K562 (cell line): ENCODE measurements at regions not wholly inside any gene's neighbourhood (a gene's known extent, or its start where the extent isn't known, plus 50 kb on each side); places are given as distances from the start of the nearest gene placed in this dataset.

ENCODE experiments used
- ATAC-seq: fragments of 200-7000 bp; cut with Tn5 transposase; 3 replicates; pipeline ENCODE4 v1.9.1; 2020; ENCODE audit warnings: moderate library complexity
- BruUV-seq: library from RNA; stranded (reverse); fragments of 400-500 nt; replicated peaks from 2 replicates; lab custom pipeline; 2021; lab: Mats Ljungman, UMichigan
- CTCF ChIA-PET: fragments of 300-600 bp; formaldehyde crosslinking; extraction: SDS; loops from one replicate; lab custom pipeline; 2021; ENCODE audit warnings: low intra/inter-chr PET ratio; lab: Yijun Ruan, JAX
- POLR2A ChIA-PET: fragments of 300-600, 350-650 bp; sonication (Branson Sonifier 250); formaldehyde crosslinking; extraction: SDS; loops from one replicate; lab custom pipeline; 2021; ENCODE audit warnings: antibody characterized with exemption, inconsistent platforms; lab: Yijun Ruan, JAX
- DNase-seq, 4 experiments: peaks; one replicate each; pipeline versions ENCODE4 v3.0.0 to v3.0.0-alpha.2; 2011 to 2018; ENCODE audit warnings: low spot score in 3 of 4, mixed read lengths in 3 of 4; ENCODE audit errors: extremely low read depth in 1 of 4
- FAIRE-seq: peaks from 2 replicates; lab custom pipeline; 2011; peaks lifted over from hg19 to GRCh38; lab: Jason Lieb, UNC
- H2AFZ ChIP-seq: 2 replicates; pipeline ENCODE4 v1.6.0; 2011; ENCODE audit warnings: low read depth, low read length, control low read depth, inconsistent platforms
- H3K27ac ChIP-seq: fragments of 200-600 bp; 3 replicates; pipeline ENCODE4 v1.8.0; 2011; ENCODE audit warnings: low read depth, mild to moderate bottlenecking, control low read depth, inconsistent platforms, low read length, moderate library complexity, mixed read lengths; ENCODE audit errors: extremely low read depth
- H3K27me3 ChIP-seq, 2 experiments: fragments of 300-600 bp in 1 of 2; 2 replicates in 1 of 2; 3 replicates in 1 of 2; pipeline versions ENCODE4 v1.6.0 to v1.8.0; 2011; ENCODE audit warnings: inconsistent platforms in 2 of 2, low read length in 2 of 2, mild to moderate bottlenecking in 1 of 2, mixed read lengths in 1 of 2, moderate library complexity in 1 of 2; ENCODE audit not compliant: control insufficient read depth in 2 of 2, insufficient read depth in 2 of 2
- H3K36me3 ChIP-seq: fragments of 300-600 bp; 3 replicates; pipeline ENCODE4 v1.8.0; 2011; ENCODE audit warnings: mild to moderate bottlenecking, low read length, inconsistent platforms; ENCODE audit not compliant: control insufficient read depth, insufficient read depth
- H3K4me1 ChIP-seq, 2 experiments: fragments of 200-600 bp in 1 of 2; replicated peaks in 1 of 2; 2 replicates in 1 of 2; 3 replicates in 1 of 2; pipeline versions ENCODE4 v1.5.1 to v1.8.0; 2011; ENCODE audit warnings: inconsistent platforms in 2 of 2, low read length in 2 of 2, mild to moderate bottlenecking in 1 of 2, mixed read lengths in 1 of 2, moderate library complexity in 1 of 2; ENCODE audit not compliant: control insufficient read depth in 2 of 2, insufficient read depth in 2 of 2
- H3K4me2 ChIP-seq: 2 replicates; pipeline ENCODE4 v1.6.1; 2011; ENCODE audit warnings: low read length, control low read depth, inconsistent platforms, mixed read lengths; ENCODE audit not compliant: insufficient read depth
- H3K4me3 ChIP-seq: fragments of 200-600 bp; sonication (generic), shearing (Covaris generic); 2 replicates; pipeline ENCODE4 v1.5.1; 2016; ENCODE audit warnings: control low read depth, inconsistent platforms
- H3K79me2 ChIP-seq: fragments of 200-600 bp; 3 replicates; pipeline ENCODE4 v1.8.0; 2011; ENCODE audit warnings: low read length, inconsistent platforms; ENCODE audit not compliant: control insufficient read depth, insufficient read depth
- H3K9ac ChIP-seq, 2 experiments: 2 replicates each; pipeline versions ENCODE4 v1.6.0 to v1.6.1; 2011; ENCODE audit warnings: low read depth in 2 of 2, low read length in 2 of 2, control low read depth in 1 of 2, inconsistent platforms in 1 of 2, mild to moderate bottlenecking in 1 of 2, mixed read lengths in 1 of 2; ENCODE audit not compliant: insufficient read depth in 1 of 2
- H3K9me1 ChIP-seq: one replicate; pipeline ENCODE4 v1.6.0; 2011; ENCODE audit warnings: inconsistent platforms, mild to moderate bottlenecking, low read length, moderate library complexity; ENCODE audit not compliant: control insufficient read depth, insufficient read depth
- H3K9me3 ChIP-seq: replicated peaks from 2 replicates; pipeline ENCODE4 v1.5.1; 2011; ENCODE audit warnings: low read depth, low read length, inconsistent platforms; ENCODE audit not compliant: control insufficient read depth, insufficient read depth
- H4K20me1 ChIP-seq: replicated peaks from 2 replicates; pipeline ENCODE4 v1.6.1; 2011; ENCODE audit warnings: low read length, inconsistent platforms, mixed read lengths; ENCODE audit not compliant: control insufficient read depth, insufficient read depth
- ATF4 ChIP-seq: fragments of 450-650 bp; formaldehyde crosslinking; IDR thresholded peaks from 2 replicates; pipeline ENCODE4 v1.4.0; 2022; ENCODE audit warnings: mild to moderate bottlenecking, moderate library complexity
- CREBBP ChIP-seq: IDR thresholded peaks from one replicate; pipeline ENCODE4 v1.6.1; 2012; ENCODE audit warnings: low read depth, mild to moderate bottlenecking, control low read depth, inconsistent platforms, low read length
- CXXC5 ChIP-seq: fragments of 250-450 bp; sonication (Bioruptor Pico); IDR thresholded peaks from 2 replicates; pipeline ENCODE4 v1.8.0; 2022; ENCODE audit warnings: inconsistent platforms, mild to moderate bottlenecking, moderate library complexity
- KLF10 ChIP-seq: fragments of 250-450 bp; sonication (Bioruptor Pico); IDR thresholded peaks from 2 replicates; pipeline ENCODE4 v1.6.1; 2021; ENCODE audit warnings: matching md5 sums
- MYC ChIP-seq, 2 experiments: fragments of 250-450 bp in 1 of 2; sonication (Bioruptor Pico) in 1 of 2; IDR thresholded peaks; 2 replicates each; pipeline versions ENCODE4 v1.5.1 to v1.6.1; 2012 to 2021; ENCODE audit warnings: low read depth in 2 of 2, borderline replicate concordance in 1 of 2, improper control_type of control experiment in 1 of 2, low read length in 1 of 2, mild to moderate bottlenecking in 1 of 2, moderate library complexity in 1 of 2
- PURB ChIP-seq: sonication (generic); formaldehyde crosslinking; IDR thresholded peaks from 2 replicates; pipeline ENCODE4 v1.9.0; 2021; ENCODE audit warnings: low read depth, mild to moderate bottlenecking, missing genetic modification reagents
- ZBTB34 ChIP-seq: fragments of 250-450 bp; sonication (Bioruptor Pico); IDR thresholded peaks from 2 replicates; pipeline ENCODE4 v1.8.0; 2021; ENCODE audit warnings: mild to moderate bottlenecking, moderate library complexity
- ZEB2 ChIP-seq: fragments of 450-650 bp; IDR thresholded peaks from 2 replicates; pipeline ENCODE4 v1.6.1; 2016
- in situ Hi-C: fragments of 300-500 bp; cut with MboI; formaldehyde crosslinking; loops from 4 replicates; pipeline ENCODE4 v1.15.0; 2018; ENCODE audit warnings: inconsistent platforms, mixed read lengths
- intact Hi-C: fragments of 100-400 bp; cut with micrococcal nuclease; formaldehyde crosslinking; loops from 2 replicates; pipeline ENCODE4 v1.14.2; 2022

- POLR2A ChIA-PET, result no interaction called here
- FAIRE-seq, result no peak
Observed at GRCh38 chr2:194826241-194826640, 830.8 kb upstream of the SLC39A10 start.

More at GRCh38 chr2:194826241-194826640, 830.8 kb upstream of the SLC39A10 start:
- Histone ChIP-seq H3K9me3 (no peaks in the 10 kb centered on the region), H3K27me3 (no peaks in the 10 kb centered on the region), H3K9ac (no peak overlapping the region), H3K4me3 (no peak overlapping the region), H3K4me1 (no peaks in the 10 kb centered on the region), H3K79me2 (no peaks in the 10 kb centered on the region), H2AFZ (no peak overlapping the region), H4K20me1 (no peaks in the 10 kb centered on the region), H3K36me3 (no peaks in the 10 kb centered on the region), H3K9me1 (no peaks in the 10 kb centered on the region), H3K4me2 (no peak overlapping the region), H3K27ac (no peak overlapping the region)
- DNase-seq (no peak), ATAC-seq (no peak)
- in situ Hi-C loops, result no loop called here
- CTCF ChIA-PET, result no interaction called here
- no peak for TF ChIP-seq ATF4 (CRISPR knock-in tag)
- TF ChIP-seq MYC (IDR thresholded peaks at IDR 0.05; ENCODE audit: low read depth, low read length), result no peak
- no peak for TF ChIP-seq MYC (CRISPR knock-in tag; IDR thresholded peaks at IDR 0.05; ENCODE audit: borderline replicate concordance, low read depth)
- no peak for TF ChIP-seq CREBBP
- TF ChIP-seq KLF10, result no peak
- TF ChIP-seq PURB (CRISPR knock-in tag), result no peak
- no peak for TF ChIP-seq CXXC5 (CRISPR knock-in tag)
- TF ChIP-seq ZBTB34 (CRISPR knock-in tag), result no peak
- TF ChIP-seq ZEB2, result no peak
- intact Hi-C loops, result no loop called here
- no TSS peak for BruUV-seq
